C4-2B (cell line): ENCODE measurements at regions not wholly inside any gene's neighbourhood (a gene's known extent, or its start where the extent isn't known, plus 50 kb on each side); places are given as distances from the start of the nearest gene placed in this dataset.

Experiments used
- CTCF ChIP-seq: fragments of 450-650 bp; conservative IDR thresholded peaks from 2 replicates; pipeline ENCODE4 v1.5.1; 2017; ENCODE audit warnings: mild to moderate bottlenecking
- ZFX ChIP-seq: fragments of 450-650 bp; IDR thresholded peaks from 2 replicates; pipeline ENCODE4 v1.6.1; 2017

GRCh38 chr7:138304071-138304320, 156.1 kb upstream of the TRIM24 start:
- TF ChIP-seq CTCF (no peak), ZFX (no peak)
